GM12865 (cell line): ENCODE measurements at regions not wholly inside any gene's neighbourhood (a gene's known extent, or its start where the extent isn't known, plus 50 kb on each side); places are given as distances from the start of the nearest gene placed in this dataset.

ENCODE experiments used
- DNase-seq: peaks from one replicate; pipeline ENCODE4 v3.0.0; 2010; ENCODE audit warnings: low read depth
- H3K4me3 ChIP-seq: 2 replicates; pipeline ENCODE4 v1.5.1; 2011; ENCODE audit warnings: mild to moderate bottlenecking, low read depth, low read length, control low read depth
- CTCF ChIP-seq: IDR thresholded peaks from 2 replicates; pipeline ENCODE4 v1.5.1; 2011; ENCODE audit warnings: low read length, control low read depth, low read depth, inconsistent platforms; ENCODE audit not compliant: insufficient read depth; ENCODE audit errors: missing control alignments

GRCh38 chr18:76153691-76154090 is 341.4 kb downstream of the ZNF516 start:
- no peak overlapping the region for H3K4me3 ChIP-seq
- DNase-seq = no peak
- no peak for TF ChIP-seq CTCF

- DNase-seq = no peak
- no peak overlapping the region for H3K4me3 ChIP-seq
- TF ChIP-seq CTCF = no peak
These were observed 345.3 kb downstream of the ZNF516 start for GRCh38 chr18:76149734-76150133.

- TF ChIP-seq CTCF = no peak
- DNase-seq = no peak
These were observed 345.8 kb downstream of the ZNF516 start for GRCh38 chr18:76149284-76149683.

GRCh38 chr18:76145521-76146376 is 349.3 kb downstream of the ZNF516 start:
- H3K4me3 ChIP-seq = no peak overlapping the region
- no peak for DNase-seq
- TF ChIP-seq CTCF = no peak

More at GRCh38 chr18:76149284-76149683, 345.8 kb downstream of the ZNF516 start:
- no peak overlapping the region for H3K4me3 ChIP-seq

- H3K4me3 ChIP-seq = no peak overlapping the region
- no peak for DNase-seq
- no peak for TF ChIP-seq CTCF
These were observed 350.2 kb downstream of the ZNF516 start for GRCh38 chr18:76144844-76145243.

GRCh38 chr18:76142611-76143010 is 352.4 kb downstream of the ZNF516 start:
- DNase-seq = no peak
- TF ChIP-seq CTCF = no peak
- no peak overlapping the region for H3K4me3 ChIP-seq

- DNase-seq = no peak
- TF ChIP-seq CTCF = no peak
These were observed 355.2 kb downstream of the ZNF516 start for GRCh38 chr18:76139844-76140243.

More at GRCh38 chr18:76139844-76140243, 355.2 kb downstream of the ZNF516 start:
- no peak overlapping the region for H3K4me3 ChIP-seq
